ENCODE measurements at regions not wholly inside any gene's neighbourhood (a gene's known extent, or its start where the extent isn't known, plus 50 kb on each side); places are given as distances from the start of the nearest gene placed in this dataset.
"Not testable (repeated sequence)": the region's sequence is repeated elsewhere in the genome, so short reads cannot be mapped to it uniquely, and the experiment has no call there.

DNA sequence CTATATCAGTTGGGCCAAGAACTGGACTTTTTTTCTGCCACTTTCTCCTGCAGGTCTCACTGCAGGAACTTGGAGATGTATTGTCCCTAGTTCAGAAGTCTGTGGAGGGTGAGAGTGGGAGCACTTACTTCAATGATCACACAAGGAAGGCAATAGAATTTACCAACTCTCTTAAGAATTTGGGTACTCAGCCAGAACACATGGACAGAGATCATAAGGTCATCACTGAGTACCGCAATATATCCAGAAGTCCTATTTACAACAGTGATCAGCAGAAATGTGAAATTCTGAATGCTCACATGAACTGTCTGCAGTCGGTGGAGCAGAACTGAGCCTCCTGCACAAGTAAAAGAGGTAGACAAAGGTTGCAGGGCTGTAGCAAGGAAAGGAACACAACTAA is 101.0 kb downstream of the FAM114A2 start:
- ChIA-PET CTCF (no interaction called here), POLR2A (no interaction called here)
- H3K27ac ChIP-seq (ENCODE audit: low read length): no peak overlapping the region
- intact Hi-C loops (cut with micrococcal nuclease; ENCODE audit: unreplicated experiment): no loop called here
- in situ Hi-C loops (cut with HindIII; ENCODE audit: low pct_unique_long_range_greater_than_20kb, low sequenced_read_pairs): no loop called here
- TF ChIP-seq, protein P1, sequence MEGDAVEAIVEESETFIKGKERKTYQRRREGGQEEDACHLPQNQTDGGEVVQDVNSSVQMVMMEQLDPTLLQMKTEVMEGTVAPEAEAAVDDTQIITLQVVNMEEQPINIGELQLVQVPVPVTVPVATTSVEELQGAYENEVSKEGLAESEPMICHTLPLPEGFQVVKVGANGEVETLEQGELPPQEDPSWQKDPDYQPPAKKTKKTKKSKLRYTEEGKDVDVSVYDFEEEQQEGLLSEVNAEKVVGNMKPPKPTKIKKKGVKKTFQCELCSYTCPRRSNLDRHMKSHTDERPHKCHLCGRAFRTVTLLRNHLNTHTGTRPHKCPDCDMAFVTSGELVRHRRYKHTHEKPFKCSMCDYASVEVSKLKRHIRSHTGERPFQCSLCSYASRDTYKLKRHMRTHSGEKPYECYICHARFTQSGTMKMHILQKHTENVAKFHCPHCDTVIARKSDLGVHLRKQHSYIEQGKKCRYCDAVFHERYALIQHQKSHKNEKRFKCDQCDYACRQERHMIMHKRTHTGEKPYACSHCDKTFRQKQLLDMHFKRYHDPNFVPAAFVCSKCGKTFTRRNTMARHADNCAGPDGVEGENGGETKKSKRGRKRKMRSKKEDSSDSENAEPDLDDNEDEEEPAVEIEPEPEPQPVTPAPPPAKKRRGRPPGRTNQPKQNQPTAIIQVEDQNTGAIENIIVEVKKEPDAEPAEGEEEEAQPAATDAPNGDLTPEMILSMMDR (IDR thresholded peaks at IDR 0.05): no peak
- TF ChIP-seq, protein P2, sequence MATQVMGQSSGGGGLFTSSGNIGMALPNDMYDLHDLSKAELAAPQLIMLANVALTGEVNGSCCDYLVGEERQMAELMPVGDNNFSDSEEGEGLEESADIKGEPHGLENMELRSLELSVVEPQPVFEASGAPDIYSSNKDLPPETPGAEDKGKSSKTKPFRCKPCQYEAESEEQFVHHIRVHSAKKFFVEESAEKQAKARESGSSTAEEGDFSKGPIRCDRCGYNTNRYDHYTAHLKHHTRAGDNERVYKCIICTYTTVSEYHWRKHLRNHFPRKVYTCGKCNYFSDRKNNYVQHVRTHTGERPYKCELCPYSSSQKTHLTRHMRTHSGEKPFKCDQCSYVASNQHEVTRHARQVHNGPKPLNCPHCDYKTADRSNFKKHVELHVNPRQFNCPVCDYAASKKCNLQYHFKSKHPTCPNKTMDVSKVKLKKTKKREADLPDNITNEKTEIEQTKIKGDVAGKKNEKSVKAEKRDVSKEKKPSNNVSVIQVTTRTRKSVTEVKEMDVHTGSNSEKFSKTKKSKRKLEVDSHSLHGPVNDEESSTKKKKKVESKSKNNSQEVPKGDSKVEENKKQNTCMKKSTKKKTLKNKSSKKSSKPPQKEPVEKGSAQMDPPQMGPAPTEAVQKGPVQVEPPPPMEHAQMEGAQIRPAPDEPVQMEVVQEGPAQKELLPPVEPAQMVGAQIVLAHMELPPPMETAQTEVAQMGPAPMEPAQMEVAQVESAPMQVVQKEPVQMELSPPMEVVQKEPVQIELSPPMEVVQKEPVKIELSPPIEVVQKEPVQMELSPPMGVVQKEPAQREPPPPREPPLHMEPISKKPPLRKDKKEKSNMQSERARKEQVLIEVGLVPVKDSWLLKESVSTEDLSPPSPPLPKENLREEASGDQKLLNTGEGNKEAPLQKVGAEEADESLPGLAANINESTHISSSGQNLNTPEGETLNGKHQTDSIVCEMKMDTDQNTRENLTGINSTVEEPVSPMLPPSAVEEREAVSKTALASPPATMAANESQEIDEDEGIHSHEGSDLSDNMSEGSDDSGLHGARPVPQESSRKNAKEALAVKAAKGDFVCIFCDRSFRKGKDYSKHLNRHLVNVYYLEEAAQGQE (IDR thresholded peaks at IDR 0.05; ENCODE audit: insufficient read depth in 1 of 2, low read depth in 2 of 2, low read length in 1 of 2): no peak
- TF ChIP-seq TCF7L2 (IDR thresholded peaks at IDR 0.05; ENCODE audit: low read depth, low read length): no peak
- peaks cover 5% of the 10 kb centered on the region; the same call in 1 of the 2 replicates for H3K9me3 ChIP-seq (ENCODE audit: control insufficient read depth, insufficient read depth, low read depth, low read length)
- no peak for ATAC-seq
- H3K27me3 ChIP-seq (ENCODE audit: control insufficient read depth, insufficient read depth, low read length): no peaks in the 10 kb centered on the region
- no peak for DNase-seq (ENCODE audit: low read depth, low spot score)
- no peaks in the 10 kb centered on the region for H3K36me3 ChIP-seq (ENCODE audit: control insufficient read depth, insufficient read depth, low read length)
- BruUV-seq (replicated peaks): no TSS peak
- no peaks in the 10 kb centered on the region for H3K4me1 ChIP-seq (ENCODE audit: control insufficient read depth, insufficient read depth, low read length)
- H3K4me3 ChIP-seq (ENCODE audit: low read depth in 2 of 2, low read length in 2 of 2): no peak overlapping the region

DNA sequence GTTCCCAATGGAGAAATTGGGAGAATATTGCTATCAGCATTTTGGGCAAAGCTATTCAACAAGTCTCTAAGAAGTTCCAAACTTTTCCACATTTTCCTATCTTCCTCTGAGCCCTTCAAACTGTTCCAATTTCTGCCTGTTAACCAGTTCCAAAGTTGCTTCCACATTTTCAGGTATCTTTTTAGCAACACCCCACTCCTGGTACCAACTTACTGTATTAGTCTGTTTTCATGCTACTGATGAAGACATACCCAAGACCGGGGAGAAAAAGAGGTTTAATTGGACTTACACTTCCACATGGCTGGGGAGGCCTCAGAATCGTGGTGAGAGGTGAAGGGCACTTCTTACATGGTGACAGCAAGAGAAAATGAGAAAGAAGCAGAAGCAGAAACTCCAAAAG is 103.6 kb downstream of the FAM114A2 start:
- H3K9me3 ChIP-seq (ENCODE audit: control insufficient read depth, insufficient read depth, low read depth, low read length); H3K4me1 ChIP-seq (ENCODE audit: control insufficient read depth, insufficient read depth, low read length); ATAC-seq; H3K36me3 ChIP-seq (ENCODE audit: control insufficient read depth, insufficient read depth, low read length); intact Hi-C loops (cut with micrococcal nuclease; ENCODE audit: unreplicated experiment); in situ Hi-C loops (cut with HindIII; ENCODE audit: low pct_unique_long_range_greater_than_20kb, low sequenced_read_pairs); H3K27ac ChIP-seq (ENCODE audit: low read length); CTCF ChIA-PET; BruUV-seq (replicated peaks); POLR2A ChIA-PET; H3K27me3 ChIP-seq (ENCODE audit: control insufficient read depth, insufficient read depth, low read length); H3K4me3 ChIP-seq (ENCODE audit: low read depth in 2 of 2, low read length in 2 of 2); DNase-seq (ENCODE audit: low read depth, low spot score): not testable (repeated sequence)

DNA sequence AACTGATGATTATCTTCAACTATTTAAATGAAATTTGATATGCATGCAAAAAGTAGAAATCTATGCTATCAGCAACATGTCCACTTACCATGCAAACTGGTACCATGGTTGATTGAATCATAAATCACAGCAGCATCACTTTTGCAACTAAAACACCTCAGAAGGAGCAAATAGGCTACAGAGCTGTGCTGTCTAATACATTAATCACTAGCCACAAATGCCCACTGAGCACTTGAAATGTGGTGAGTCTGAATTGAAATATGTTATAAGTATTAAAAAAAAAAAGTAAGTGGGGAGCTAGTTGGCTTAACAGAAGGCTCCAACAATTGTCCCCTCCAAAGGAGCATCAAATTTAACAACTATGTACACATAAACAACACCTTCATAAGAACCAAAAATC is 112.5 kb downstream of the FAM114A2 start:
- DNase-seq (ENCODE audit: low read depth, low spot score): no peak
- intact Hi-C loops (cut with micrococcal nuclease; ENCODE audit: unreplicated experiment) (no loop called here), in situ Hi-C loops (cut with HindIII; ENCODE audit: low pct_unique_long_range_greater_than_20kb, low sequenced_read_pairs) (no loop called here)
- H3K27me3 ChIP-seq (ENCODE audit: control insufficient read depth, insufficient read depth, low read length): no peaks in the 10 kb centered on the region
- ChIA-PET CTCF (no interaction called here), POLR2A (no interaction called here)
- TF ChIP-seq, protein P2 (IDR thresholded peaks at IDR 0.05; ENCODE audit: insufficient read depth in 1 of 2, low read depth in 2 of 2, low read length in 1 of 2): no peak
- TF ChIP-seq POLR2AphosphoS5 (IDR thresholded peaks at IDR 0.05; ENCODE audit: low read depth, low read length): no peak
- H3K4me1 ChIP-seq (ENCODE audit: control insufficient read depth, insufficient read depth, low read length): no peaks in the 10 kb centered on the region
- no peaks in the 10 kb centered on the region for H3K36me3 ChIP-seq (ENCODE audit: control insufficient read depth, insufficient read depth, low read length)
- no peaks in the 10 kb centered on the region for H3K9me3 ChIP-seq (ENCODE audit: control insufficient read depth, insufficient read depth, low read depth, low read length)
- no peak overlapping the region for H3K4me3 ChIP-seq (ENCODE audit: low read depth in 2 of 2, low read length in 2 of 2)
- H3K27ac ChIP-seq (ENCODE audit: low read length): no peak overlapping the region
- BruUV-seq (replicated peaks): no TSS peak
- ATAC-seq: no peak

Data from Panc1 (cell line).